Psoas muscle (tissue), 7 donors: ENCODE measurements at regions not wholly inside any gene's neighbourhood (a gene's known extent, or its start where the extent isn't known, plus 50 kb on each side); places are given as distances from the start of the nearest gene placed in this dataset.

Experiments
- ATAC-seq, 4 donors: fragments of 200-7000 bp; cut with Tn5 transposase; one replicate each; pipeline ENCODE4 v1.9.1; 2020; ENCODE audit warnings: moderate library complexity in 3 of 4, mild to moderate bottlenecking in 2 of 4
- DNase-seq, 2 donors: peaks; one replicate each; pipeline ENCODE4 v3.0.0-alpha.2; 2020
- H3K27ac ChIP-seq: fragments of 200-600 bp; one replicate; pipeline ENCODE4 v1.8.0; 2022
- H3K27me3 ChIP-seq, 3 donors: fragments of 200-600 bp in 1 of 3; one replicate each; pipeline versions ENCODE4 v1.6.1 to v1.8.0; 2013 to 2022; ENCODE audit warnings: low read length in 2 of 3, mild to moderate bottlenecking in 2 of 3, moderate library complexity in 1 of 3; ENCODE audit not compliant: insufficient read depth in 3 of 3
- H3K36me3 ChIP-seq, 2 donors: fragments of 200-600 bp in 1 of 2; one replicate each; pipeline versions ENCODE4 v1.6.1 to v1.8.0; 2013 to 2022; ENCODE audit warnings: low read depth in 1 of 2, mild to moderate bottlenecking in 1 of 2, moderate library complexity in 1 of 2; ENCODE audit not compliant: insufficient read depth in 1 of 2
- H3K4me1 ChIP-seq: fragments of 200-600 bp; one replicate; pipeline ENCODE4 v1.8.0; 2022
- H3K4me3 ChIP-seq: fragments of 200-600 bp; one replicate; pipeline ENCODE4 v1.8.0; 2022; ENCODE audit warnings: mild to moderate bottlenecking
- H3K9me3 ChIP-seq: fragments of 200-600 bp; one replicate; pipeline ENCODE4 v1.8.0; 2022
- WGBS, 3 donors: extraction: QIAGEN DNeasy Blood & Tissue Kit; methylation state at CpG; one replicate each; pipeline versions ENCODE4 v1.1.6 to v1.1.7; 2013; 5-methylcytosine and 5-hydroxymethylcytosine counted together
- intact Hi-C, 2 donors: fragments of 100-400 bp; cut with DNase I; formaldehyde crosslinking; loops; one replicate each; pipeline versions ENCODE4 v1.11.0 to v1.14.2; 2022
- TF ChIP-seq, protein P1 (sequence below): fragments of 200-600 bp; IDR thresholded peaks from one replicate; pipeline ENCODE4 v1.8.0; 2022; ENCODE audit warnings: antibody characterized with exemption
- donor health status: healthy with polysubstance abuse.
- donor health status: DM: no; HTN: no; CAD: no; lungs with moderate emphysema.
- donor health status: Bipolar disorder and iron deficiency.
- donor health status: healthy.
- donor health status: DM: yes; HTN: yes; CAD: no.
- donor health status: DM: no; HTN: no; CAD: no.
- donor health status: DM: yes; HTN: yes; CAD: no.

DNA sequence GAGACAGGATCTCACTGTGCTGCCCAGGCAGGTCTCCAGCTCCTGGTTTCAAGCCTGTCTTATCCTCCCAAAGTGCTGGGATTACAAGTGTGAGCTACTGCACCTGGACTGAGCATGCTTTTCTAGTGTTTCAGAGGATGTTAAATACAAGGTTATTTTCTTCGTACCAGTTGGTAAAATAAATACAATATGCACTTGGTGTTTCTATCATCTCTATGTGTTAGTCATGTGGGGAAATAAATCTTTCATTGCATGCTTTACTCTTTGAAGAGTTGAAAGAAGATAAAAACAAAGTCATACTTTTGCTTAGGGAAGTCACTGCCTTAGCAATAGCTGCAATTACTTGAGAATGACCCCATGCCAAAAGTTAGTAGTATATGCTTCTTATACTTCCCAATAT, 162.3 kb downstream of the PCDH7 start:
- no peak for DNase-seq
- Histone ChIP-seq H3K4me3 (no peak overlapping the region), H3K9me3 (no peaks in the 10 kb centered on the region), H3K27ac (no peak overlapping the region), H3K4me1 (no peaks in the 10 kb centered on the region), H3K36me3 (no peaks in the 10 kb centered on the region), H3K27me3 (no peaks in the 10 kb centered on the region)
- WGBS, 3 donors = 76 to 84% (median 80%) methylated on average over 1 of the region's 1 CpG
- TF ChIP-seq, protein P1, sequence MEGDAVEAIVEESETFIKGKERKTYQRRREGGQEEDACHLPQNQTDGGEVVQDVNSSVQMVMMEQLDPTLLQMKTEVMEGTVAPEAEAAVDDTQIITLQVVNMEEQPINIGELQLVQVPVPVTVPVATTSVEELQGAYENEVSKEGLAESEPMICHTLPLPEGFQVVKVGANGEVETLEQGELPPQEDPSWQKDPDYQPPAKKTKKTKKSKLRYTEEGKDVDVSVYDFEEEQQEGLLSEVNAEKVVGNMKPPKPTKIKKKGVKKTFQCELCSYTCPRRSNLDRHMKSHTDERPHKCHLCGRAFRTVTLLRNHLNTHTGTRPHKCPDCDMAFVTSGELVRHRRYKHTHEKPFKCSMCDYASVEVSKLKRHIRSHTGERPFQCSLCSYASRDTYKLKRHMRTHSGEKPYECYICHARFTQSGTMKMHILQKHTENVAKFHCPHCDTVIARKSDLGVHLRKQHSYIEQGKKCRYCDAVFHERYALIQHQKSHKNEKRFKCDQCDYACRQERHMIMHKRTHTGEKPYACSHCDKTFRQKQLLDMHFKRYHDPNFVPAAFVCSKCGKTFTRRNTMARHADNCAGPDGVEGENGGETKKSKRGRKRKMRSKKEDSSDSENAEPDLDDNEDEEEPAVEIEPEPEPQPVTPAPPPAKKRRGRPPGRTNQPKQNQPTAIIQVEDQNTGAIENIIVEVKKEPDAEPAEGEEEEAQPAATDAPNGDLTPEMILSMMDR = no peak
- no peak for ATAC-seq
- intact Hi-C loops = no loop called here

DNA sequence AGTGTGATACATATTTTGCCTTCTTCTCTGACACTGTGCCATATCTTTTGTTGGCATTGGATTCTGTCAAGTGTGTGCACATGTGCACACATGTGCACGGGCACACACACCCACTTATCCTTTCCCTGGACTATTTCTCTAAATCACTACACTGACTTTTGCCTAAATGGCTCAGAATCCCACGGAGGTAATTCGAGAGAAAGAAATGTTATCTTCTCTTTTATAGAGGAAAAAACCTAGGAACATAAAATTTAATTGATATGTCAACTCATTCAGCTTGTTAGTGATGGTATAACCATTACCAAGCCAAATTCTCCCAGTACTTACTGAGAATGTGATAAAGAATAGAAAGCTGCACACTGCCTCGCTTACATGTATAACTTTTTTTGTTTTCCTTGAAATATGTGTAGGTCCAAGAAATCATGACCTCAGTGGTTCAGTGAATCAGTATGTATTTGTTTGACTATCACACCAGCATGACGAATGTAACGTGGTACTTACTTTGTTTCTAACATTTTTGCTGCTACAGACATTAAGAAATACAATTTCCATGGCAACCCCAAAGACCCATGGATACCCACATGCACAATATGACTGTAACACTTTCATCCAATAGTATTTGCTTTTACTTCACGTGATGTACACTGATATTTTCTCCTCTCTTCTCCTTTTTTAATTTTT, 163.0 kb downstream of the PCDH7 start:
- Histone ChIP-seq H3K27ac (no peak overlapping the region), H3K27me3 (peaks cover 0 to 3% (median 0%) of the 10 kb centered on the region in 3 donors), H3K4me3 (no peak overlapping the region), H3K36me3 (no peaks in the 10 kb centered on the region), H3K9me3 (no peaks in the 10 kb centered on the region), H3K4me1 (no peaks in the 10 kb centered on the region)
- TF ChIP-seq, protein P1 = no peak
- DNase-seq = no peak
- ATAC-seq = no peak
- WGBS, 3 donors = 72 to 82% (median 74%) methylated on average over 7 of the region's 7 CpGs
- intact Hi-C loops = no loop called here

DNA sequence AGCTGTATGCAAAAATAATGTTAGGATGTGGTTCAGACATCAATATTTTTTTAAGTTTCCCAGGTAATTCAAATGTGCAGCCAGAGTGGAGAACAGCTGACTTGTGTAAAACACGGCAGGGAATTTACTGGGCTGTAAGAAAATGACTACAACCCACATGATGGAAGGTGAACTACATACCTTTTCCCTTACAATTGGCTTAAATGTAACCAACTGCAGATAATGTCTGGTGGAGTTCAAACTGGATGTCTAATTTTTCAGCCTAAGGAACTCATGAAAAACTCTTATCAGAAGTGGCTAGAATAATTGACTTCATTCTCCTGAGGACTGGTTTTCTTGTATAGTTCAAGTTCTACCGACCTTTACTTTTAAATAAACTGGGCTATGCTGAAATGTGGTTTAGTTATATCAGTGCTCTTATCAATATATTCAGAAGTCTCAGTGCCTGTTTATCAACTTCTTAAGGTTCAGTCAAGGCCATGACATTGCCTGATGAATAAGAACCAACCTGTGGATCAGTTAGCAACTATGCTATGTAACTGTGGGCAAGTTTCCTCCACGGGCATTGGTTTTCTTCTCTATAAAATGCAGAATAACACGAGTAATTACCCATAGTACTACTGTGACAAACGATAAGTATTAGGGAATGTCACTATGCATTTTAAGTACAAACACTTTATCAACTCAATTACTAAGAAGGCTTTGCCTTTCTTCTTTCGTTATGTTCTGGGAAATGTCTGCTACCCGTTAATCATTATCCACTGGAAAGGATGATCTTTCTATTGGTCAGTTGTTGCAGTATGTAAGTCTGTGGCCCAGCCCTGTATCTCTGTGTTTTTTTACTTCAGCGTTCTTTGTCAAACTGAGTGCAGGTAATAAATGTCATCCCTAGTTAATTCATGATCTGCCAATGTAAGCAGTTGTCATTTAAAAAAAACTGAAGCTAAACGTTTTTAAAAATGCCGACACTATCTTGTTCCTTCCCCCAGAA, 181.6 kb downstream of the PCDH7 start:
- no peak for DNase-seq

DNA sequence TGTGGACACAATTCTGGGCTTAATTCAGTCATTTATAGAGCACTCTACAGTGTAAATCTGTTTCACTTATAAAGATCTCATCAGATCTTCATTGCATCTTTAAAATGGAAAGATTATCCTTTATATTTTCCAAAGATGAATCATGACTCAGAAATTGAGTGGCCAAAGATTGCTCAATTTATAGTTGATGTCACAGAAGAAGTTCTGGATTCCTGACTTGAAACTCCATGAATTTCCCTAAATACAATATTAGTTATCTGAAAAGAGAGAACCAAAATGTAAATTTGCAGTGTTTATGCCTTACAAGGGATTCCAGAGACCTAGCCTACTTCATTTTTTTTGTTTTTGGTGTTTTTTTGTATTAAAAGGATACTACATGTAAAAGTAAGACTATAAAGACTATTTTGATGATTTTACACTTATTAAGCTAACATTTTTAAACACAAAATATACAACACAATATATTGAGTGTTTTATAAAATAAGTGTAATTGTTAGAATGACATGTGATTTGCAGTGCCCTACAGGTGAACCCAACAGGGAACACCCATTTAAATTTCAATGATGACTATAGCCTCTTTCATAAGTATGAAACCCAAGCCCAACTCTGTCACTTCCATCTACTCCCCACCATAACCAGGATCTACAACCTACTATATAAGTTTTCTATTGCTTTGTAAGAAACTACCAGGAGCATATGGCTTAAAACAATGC, 183.5 kb downstream of the PCDH7 start:
- no peak for ATAC-seq
- Histone ChIP-seq H3K36me3 (no peaks in the 10 kb centered on the region), H3K4me1 (no peaks in the 10 kb centered on the region), H3K4me3 (no peak overlapping the region), H3K27me3 (no peaks in the 10 kb centered on the region), H3K27ac (no peak overlapping the region), H3K9me3 (no peaks in the 10 kb centered on the region)
- intact Hi-C loops = no loop called here
- DNase-seq = no peak
- TF ChIP-seq, protein P1 = no peak

More for the DNA sequence above, 181.6 kb downstream of the PCDH7 start:
- 67 to 72% (median 68%) methylated on average over 10 of the region's 10 CpGs for WGBS, 3 donors
- Histone ChIP-seq H3K27me3 (no peaks in the 10 kb centered on the region), H3K4me1 (no peaks in the 10 kb centered on the region), H3K27ac (no peak overlapping the region), H3K9me3 (no peaks in the 10 kb centered on the region), H3K36me3 (no peaks in the 10 kb centered on the region), H3K4me3 (no peak overlapping the region)
- intact Hi-C loops = no loop called here
- TF ChIP-seq, protein P1 = no peak
- ATAC-seq = no peak
